DMS 273 (cell line): ENCODE measurements at regions not wholly inside any gene's neighbourhood (a gene's known extent, or its start where the extent isn't known, plus 50 kb on each side); places are given as distances from the start of the nearest gene placed in this dataset.

ENCODE experiments used
- DNase-seq: peaks from one replicate; lab custom pipeline; 2025; ENCODE audit not compliant: unreplicated experiment; lab: John Stamatoyannopoulos, UW

DNA sequence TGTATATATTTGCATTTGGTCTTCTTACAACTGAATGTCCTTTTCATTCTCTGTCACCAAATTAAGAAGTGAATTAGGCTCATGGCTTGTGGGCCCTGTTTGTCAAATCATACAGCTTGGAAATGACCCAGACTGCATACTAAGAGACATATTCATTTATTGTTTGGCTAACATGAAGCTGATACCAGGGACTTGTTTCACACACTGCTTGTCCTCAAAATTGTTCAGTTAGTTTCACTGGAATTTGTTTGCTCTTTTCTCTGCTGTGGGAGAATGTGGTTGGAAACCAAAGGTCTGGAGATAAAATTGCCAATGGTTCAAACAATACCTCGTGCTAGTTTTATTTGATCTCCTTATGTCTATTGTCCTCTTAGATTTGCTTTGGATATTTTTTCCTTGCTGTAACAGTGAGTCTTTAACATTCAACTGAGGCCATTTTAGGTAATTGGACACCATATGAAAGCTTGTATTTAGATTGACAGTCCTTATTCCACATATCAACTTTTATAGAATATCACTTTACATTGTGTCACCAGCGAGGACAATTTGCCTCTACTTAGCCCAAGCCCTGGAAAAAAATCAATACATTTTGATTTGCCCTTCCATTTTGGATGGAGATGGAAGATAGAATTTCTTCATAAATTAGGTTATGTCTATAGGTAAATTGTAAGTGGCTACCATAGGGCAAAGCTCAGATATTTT, 144.3 kb upstream of the MTAP start:
- DNase-seq: no peak

DNA sequence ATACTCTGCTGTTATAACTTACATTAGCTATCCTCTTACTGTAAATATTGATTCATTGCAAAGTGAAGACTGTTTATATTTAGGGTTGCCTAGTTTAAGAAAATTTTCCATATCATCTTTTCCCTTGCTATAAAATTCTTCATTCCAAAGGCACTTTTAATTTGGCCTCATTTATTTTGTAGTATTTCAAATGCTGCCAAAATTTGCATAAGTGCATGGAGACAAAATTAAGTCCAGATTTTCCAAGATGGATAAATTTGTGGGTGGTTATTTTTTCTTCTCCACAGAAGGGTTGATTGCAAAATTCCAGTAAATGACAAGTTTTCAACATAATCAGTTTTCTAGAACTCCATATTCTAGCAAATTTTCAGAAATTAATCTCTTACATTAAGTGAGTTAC, 141.5 kb upstream of the MTAP start:
- no peak for DNase-seq

DNA sequence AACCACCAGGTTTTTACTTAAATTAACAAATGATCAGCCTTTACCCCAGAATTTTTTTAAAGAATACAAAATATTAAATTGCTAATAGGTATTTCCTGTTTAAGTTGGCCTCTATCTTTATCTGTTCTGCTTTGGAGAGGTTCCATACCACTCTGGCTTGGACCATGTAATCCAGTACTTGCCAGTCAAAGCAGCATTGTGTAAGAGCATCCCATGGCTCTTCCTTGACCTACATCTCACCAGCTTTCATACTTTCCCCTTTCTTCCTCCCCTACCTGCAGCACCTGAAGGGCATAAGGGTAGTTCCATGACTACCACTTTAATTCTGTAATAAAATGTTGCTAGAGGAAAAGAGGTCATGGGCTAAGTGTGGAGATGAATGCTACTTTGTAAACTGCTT, 140.8 kb upstream of the MTAP start:
- DNase-seq: no peak

DNA sequence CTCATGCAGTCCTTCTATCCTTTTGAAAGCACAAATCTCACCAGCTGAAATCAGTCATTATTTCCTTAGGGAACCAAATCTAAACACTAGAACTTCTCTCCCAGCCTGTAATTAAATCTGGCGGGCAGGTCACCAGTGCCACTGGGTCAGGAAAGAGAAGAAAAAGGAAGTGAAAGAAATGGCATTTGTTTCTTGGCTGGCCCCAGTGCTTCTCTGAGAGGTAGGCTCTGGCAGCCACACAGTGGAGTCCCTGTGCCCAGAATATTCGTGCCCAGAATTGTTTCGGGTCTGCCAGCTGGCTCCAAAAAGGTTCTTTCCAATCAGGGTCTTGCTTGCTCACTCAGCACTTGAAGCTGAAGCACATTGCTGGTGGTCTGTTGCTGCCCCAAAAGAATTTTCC, 133.9 kb upstream of the MTAP start:
- DNase-seq: no peak

DNA sequence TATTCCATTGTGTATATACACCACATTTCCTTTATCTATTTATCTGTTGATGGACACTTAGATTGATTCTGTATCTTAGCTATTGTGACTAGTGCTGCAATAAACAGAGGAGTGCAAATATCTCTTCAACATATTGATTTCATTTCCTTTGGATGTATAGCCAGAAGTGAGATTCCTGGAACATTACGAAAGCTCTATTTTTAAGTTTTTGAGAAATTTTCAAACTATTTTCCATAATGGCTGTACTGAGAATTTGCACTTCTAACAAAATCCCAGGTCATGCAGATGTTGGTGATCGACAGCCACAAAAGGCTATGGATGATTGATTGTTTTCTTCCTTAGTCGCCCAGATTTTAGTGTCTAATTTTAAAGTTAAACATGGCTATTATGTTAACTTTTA, 132.7 kb upstream of the MTAP start:
- DNase-seq: no peak

DNA sequence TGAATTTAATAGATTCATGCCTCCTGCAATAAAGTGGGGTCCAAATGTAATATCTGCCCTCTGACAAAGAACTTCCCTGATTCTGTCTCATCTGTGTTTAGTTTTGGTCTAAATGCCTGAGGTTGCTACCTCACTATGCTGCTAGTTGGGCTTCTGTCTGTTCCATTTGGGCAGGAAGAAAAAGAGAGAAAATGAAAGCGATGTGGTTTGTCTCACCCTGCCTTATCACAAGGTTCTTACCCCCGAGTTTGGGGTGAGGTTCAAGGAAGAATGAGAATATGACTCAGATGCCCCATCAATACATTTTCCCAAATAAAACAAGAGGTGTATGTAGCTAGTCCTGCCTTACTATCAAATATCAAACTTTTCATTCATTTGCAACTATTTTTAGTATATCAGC, 132.1 kb upstream of the MTAP start:
- no peak for DNase-seq

DNA sequence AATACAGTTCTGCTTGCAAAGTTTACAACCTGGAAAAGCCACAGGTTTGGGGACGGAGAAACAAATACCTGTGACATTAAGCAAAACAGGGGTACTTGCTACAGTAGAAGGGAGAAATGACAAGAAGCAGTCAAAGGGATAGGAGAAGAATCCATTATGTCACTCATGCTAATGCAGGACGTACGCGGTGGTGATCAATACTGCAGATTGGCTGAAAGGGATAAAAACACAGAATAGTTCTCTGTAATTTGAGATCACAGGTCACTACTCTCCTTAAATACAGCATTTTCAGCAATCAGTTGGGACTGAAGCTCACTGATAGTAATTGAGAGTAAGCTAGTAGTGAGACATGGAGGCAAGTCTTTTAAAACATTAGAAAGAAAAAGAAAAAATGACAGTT, 130.3 kb upstream of the MTAP start:
- no peak for DNase-seq

DNA sequence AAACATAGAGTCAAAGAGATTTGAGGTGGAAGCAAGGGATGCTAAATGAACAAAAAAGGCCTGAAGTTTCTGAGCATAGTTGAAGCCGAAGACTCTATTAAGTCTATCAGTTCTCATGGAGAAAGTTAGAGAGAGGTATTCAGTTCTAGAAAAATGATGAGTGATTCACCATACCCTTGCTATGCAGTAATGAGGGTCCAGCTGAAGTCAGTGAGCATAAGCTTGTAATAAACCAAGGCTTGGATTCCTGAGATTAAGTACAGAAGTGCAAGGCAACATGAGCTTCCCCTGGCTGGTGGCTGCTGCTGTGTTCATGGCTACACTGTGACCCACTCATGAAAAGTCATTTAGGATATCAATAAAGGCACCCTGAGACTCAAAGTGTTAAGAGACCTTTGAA, 129.7 kb upstream of the MTAP start:
- DNase-seq: no peak

DNA sequence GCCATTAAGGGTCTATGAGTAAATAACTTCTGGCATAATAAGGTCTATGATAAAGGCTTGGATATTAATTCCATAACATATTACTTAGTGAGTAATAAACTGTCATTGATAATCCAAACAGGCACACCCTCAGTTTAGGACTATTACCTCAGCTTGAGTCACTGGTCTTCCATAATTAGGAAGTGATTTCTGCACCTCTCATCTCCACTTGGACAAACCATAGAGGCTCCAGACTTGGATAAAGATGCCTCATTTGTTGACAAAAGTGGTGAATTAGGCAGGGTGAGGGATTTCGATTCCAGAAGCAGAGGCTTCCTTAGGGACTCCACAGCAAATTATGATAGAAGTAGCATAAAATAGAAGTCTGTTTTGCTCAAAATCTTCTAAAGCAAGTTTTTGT, 127.5 kb upstream of the MTAP start:
- no peak for DNase-seq

DNA sequence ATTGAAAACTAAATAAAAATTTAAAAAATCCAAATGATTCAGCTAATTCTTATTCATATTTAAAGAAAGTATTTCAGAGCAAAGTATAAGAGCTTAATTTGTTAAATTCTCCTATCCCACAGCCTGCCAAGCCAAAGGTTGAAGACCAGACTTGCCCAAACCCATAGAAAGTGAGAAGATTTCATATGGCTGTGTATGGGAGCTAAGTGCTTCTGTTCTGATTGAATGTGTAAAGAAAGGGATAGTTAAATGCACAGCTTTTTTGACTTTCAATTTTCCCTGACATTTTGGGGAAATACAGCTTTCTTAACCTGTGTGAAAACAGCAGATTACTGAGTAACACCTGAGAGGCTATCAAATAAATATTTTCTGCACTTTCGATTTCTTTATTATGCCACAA, 125.0 kb upstream of the MTAP start:
- DNase-seq: no peak

DNA sequence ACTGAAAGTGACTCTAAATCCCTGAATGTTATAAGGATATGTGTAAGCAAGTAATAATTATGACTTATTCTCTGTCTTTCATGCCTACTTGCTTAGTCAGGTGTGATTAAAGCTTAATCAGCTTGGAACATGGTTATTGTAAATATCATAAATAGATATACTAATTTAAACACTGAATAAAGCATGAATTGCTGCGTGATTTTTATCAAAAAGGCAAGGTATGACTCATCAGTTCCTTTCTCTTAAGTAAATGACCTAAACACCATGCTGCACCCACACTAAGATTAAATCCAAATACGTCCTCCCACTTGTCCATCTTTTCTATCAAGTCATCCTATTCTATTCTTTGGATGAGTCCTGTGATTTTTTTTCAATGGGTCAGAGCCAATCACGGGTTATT, 124.6 kb upstream of the MTAP start:
- no peak for DNase-seq

DNA sequence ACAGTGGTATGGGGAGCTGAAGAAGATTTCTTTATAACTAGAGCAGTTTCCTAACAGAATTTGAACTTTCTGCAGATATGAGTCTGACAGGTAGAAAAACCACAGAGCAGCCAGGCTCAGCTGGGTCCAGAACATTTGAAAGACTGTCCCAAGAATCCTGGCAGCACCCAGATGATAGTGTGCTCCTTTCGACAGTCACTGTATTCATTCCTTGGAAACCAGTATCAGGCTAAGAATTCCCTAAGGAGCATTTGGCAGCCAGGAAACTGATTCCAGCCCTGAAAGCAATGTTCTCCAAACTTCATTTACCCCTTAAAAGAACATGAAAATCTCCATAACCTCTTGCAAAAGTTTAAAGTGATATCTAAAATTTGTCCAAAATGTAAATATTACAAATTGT, 123.0 kb upstream of the MTAP start:
- DNase-seq: peak; percentile 23

DNA sequence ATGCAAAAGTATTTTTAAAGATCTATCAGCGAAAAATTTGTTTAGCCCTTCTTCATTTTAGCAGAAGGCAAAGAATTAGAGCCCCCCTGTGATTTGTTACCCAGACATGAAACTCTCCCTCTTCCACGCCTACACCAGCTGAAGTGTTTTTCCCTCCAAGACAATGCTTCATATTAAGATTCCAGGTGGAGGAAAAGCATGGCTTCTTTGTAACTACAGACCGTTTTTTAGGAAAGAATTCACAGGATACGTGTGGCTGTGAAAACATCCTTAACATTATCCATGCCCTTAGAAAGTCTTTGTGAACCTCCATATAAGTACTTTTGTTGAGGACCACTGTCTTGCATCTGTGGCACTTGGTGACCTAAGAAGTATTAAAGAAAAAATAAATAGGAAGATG, 121.8 kb upstream of the MTAP start:
- DNase-seq: no peak

DNA sequence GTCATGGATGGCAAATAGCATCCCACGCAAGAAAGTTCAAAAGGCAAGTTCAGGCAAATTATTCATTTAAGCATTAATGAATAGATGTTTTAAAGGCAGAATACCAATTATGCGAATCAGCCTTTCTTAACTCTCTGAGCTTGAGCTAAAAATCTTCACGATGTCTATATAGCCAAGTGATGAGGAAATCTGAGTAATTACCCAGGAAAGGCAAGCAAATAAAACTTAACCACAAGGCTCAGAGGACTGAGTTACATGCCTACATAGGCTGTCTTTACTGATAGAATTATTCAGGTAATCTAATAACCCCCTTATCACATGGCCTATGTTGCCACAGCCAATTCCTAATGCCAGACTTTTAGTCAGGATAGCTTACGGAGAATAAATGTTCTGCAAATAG, 120.8 kb upstream of the MTAP start:
- peak; percentile 50 for DNase-seq

DNA sequence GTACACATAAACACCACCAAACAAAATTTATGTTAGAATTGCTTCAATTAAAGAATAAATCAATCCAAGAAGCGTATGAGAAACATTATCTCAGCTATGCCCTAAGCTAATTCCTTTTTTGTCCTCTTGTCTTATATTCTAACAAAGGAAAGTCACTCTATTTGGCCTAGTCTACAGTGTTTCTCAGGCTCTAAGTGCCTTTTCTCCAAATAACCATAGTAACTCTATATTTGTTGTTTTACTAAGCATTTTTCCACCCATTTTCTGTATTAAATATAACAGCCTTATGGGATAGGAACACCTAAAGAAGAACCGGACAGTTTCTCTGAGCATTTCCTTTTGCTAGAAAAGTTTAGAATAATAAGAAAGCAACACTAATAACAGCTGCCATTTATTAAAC, 120.1 kb upstream of the MTAP start:
- no peak for DNase-seq

DNA sequence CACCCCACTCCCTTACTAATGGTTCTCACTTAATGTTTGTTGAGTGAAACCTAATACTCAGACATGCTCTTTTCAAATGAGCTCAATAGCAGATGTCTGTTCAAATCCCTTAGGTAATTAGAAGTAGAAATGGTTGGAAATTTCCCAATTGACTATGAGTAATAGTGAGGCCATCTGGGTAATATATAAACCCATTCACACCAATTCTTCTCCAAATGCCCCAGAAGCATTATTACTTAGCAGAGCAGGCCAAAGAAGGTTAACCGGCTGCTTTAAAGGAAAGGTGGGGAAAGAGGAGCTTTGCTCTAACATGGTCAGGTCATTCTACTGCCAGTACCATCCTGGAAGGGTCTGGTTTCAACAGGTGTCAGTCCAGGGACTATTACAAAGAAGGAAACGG, 119.5 kb upstream of the MTAP start:
- peak; percentile 92 for DNase-seq

DNA sequence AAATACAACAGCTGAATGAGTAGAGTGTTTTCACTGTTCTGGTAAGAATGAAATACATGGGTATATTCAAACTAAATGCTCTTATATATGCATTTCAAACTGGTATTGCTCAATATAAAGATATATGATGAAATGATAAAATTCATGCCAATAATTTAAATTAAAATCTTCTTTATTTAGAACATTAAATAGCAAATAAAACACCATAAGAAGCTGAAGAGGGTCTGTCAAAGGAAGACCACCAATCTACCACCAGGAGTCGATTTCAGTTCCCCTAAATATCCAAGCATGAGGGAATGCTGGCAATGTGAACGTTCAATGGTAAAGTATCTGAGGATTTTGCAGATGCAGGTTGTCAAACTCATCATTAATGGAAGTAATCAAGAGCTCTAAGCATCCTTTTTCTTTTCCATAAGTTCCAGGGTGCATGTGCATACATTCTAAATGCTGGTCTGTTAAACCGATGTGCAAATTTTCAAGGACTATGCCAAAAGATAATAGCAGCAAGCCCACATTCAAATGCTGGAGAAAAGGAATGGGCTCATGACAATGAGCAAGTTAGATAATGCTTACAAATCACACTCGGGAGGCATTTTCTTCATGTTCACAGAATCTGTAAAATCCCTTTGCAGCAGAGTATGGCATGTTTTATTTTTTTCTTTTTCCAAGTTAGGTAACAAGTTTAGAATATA, 118.8 kb upstream of the MTAP start:
- peak; percentile 5 for DNase-seq

DNA sequence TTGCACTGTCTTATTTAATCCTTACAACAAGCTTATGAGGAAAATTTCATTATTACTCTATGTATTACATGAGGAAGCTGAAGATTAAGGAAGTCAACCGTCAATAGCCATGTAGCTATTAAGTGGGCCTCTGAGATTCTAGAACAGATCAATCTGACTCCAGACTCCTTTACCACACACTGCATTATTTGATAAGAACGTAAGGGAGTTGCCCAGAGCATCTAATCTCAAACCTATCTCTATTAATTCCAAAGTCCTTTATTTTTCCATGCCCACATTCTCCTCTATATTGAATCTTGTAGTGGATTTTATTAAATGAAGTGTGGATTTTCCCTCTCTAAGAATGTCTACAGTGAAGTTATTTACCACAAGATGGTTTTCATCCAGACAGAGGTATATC, 118.2 kb upstream of the MTAP start:
- DNase-seq: no peak

DNA sequence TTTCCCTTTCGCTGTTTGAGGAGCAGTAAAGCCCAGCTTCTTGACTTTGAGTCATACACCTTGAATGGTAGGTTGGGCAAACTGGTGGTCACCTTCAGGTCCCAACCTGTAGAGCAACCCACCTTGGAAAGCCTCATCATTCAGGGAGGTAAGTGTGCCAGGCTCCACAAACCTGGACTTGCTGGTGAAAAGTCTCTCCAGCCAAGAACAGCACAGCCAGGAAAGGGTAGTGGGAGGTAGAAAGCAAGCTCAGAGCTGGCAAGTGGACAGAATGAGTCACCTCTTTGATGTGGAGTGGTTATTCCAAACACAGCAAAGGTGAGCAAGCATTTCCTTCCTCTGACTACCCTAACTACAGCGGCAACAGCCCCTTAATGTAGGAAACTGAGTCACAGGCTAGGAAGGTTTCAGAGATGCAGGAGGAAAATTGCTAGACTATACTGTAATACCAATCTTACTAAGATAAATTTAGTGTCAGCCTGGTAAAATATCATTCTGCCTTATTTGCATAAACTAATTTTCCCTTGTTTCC, 117.5 kb upstream of the MTAP start:
- peak; percentile 63 for DNase-seq

DNA sequence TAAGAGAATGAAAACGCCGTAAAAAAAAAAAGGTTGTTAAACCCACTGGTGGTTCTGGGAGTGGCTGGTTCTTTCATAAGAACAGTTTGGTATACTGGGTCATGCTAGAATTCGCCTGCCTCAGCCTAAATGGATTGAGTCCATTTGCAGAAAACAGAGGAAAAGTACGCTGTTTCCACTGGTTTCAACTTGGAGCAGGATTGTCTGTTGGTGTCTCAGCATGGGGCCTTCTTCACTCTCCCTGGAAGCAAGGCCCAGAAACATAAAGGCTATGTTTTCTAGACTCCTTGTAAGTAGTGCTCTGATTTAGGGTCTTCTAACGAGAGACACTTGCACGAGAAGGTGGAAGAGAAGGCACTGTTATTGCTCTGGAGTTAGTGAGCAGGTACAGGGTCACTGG, 116.9 kb upstream of the MTAP start:
- DNase-seq: no peak

DNA sequence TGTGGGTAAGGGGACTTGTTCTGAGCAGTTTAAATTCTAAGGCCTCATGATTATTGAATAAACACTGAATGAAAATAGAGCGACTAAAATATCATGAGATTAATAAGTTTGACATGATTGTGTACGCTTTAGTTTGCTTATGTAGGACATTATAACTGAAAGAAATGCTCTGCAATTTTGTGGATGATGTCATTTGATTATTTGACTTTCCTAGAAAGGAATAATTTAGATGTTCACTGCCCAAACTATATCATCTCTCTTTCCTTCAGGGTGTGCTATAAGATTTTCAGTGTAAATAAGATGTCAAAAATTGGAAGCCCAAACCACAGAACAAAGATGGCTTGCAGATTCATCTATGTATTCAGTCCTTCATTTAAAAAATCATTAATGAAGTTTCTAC, 115.7 kb upstream of the MTAP start:
- DNase-seq: no peak

DNA sequence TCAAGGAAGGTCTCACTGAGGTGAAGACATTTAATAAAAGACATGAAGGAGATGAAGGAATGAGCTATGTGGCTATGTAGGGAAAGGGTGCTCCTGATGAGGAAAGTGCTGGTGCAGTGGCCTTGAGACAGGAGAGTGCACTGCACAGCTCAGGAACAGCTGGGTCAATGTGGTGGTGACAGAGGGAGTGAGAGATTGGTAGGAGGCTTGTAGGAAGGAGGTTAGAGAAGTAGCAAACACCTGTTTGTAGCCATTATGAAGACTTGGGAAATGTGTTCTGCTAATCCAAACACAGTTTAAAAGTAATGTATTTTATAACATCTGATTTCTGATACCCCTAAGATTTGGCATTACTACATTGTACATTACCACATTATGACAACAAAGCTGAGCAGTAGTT, 115.1 kb upstream of the MTAP start:
- DNase-seq: peak; percentile 18
